IMR-90 (cell line): ENCODE measurements at regions not wholly inside any gene's neighbourhood (a gene's known extent, or its start where the extent isn't known, plus 50 kb on each side); places are given as distances from the start of the nearest gene placed in this dataset.

Source experiments
- BHLHE40 ChIP-seq: fragments of 150-350 bp; IDR thresholded peaks from 2 replicates; pipeline ENCODE4 v1.6.1; 2016; ENCODE audit warnings: mild to moderate bottlenecking, low read depth, low read length
- CTCF ChIP-seq: conservative IDR thresholded peaks from 2 replicates; pipeline ENCODE4 v1.5.1; 2012; ENCODE audit warnings: mild to moderate bottlenecking, low read depth, low read length, improper control_type of control experiment
- ELK1 ChIP-seq: fragments of 150-350 bp; IDR thresholded peaks from 2 replicates; pipeline ENCODE4 v1.6.1; 2016; ENCODE audit warnings: low read depth, mild to moderate bottlenecking, low read length, moderate library complexity, borderline replicate concordance
- NFE2L2 ChIP-seq: fragments of 150-350 bp; IDR thresholded peaks from 2 replicates; pipeline ENCODE4 v1.6.1; 2016; ENCODE audit warnings: low read depth, mild to moderate bottlenecking, low read length
- POLR2A ChIP-seq: IDR thresholded peaks from 2 replicates; pipeline ENCODE4 v1.6.1; 2012; ENCODE audit warnings: mild to moderate bottlenecking, low read depth, low read length
- RAD21 ChIP-seq: IDR thresholded peaks from 2 replicates; pipeline ENCODE4 v1.6.1; 2012; ENCODE audit warnings: low read length, improper control_type of control experiment
- RCOR1 ChIP-seq: IDR thresholded peaks from 2 replicates; pipeline ENCODE4 v1.6.1; 2012; ENCODE audit warnings: mild to moderate bottlenecking, low read length, improper control_type of control experiment; ENCODE audit not compliant: insufficient replicate concordance
- RFX5 ChIP-seq: IDR thresholded peaks from 2 replicates; pipeline ENCODE4 v1.8.0; 2012; ENCODE audit warnings: low read depth, mild to moderate bottlenecking, low read length, moderate library complexity
- SMC3 ChIP-seq: fragments of 150-350 bp; IDR thresholded peaks from 2 replicates; pipeline ENCODE4 v1.6.1; 2016; ENCODE audit warnings: low read depth, mild to moderate bottlenecking, antibody characterized with exemption, low read length, moderate library complexity
- USF2 ChIP-seq: fragments of 150-350 bp; IDR thresholded peaks from 2 replicates; pipeline ENCODE4 v1.6.1; 2017; ENCODE audit warnings: mild to moderate bottlenecking, antibody characterized with exemption, low read length, low read depth

- TF ChIP-seq CTCF (no peak), RCOR1 (no peak), ELK1 (no peak), SMC3 (no peak), RFX5 (no peak), RAD21 (no peak), USF2 (no peak), POLR2A (no peak), BHLHE40 (no peak), NFE2L2 (no peak)
Measured at GRCh38 chr7:71017602-71018001, 114.3 kb upstream of the GALNT17 start.
